HepG2 (cell line): ENCODE measurements at regions not wholly inside any gene's neighbourhood (a gene's known extent, or its start where the extent isn't known, plus 50 kb on each side); places are given as distances from the start of the nearest gene placed in this dataset.

Experiments
- ATAC-seq: fragments of 200-7000 bp; cut with Tn5 transposase; 3 replicates; pipeline ENCODE4 v1.9.1; 2020; ENCODE audit warnings: mild to moderate bottlenecking, moderate library complexity
- BruUV-seq: library from RNA; stranded (reverse); fragments of 400-500 nt; replicated peaks from 2 replicates; lab custom pipeline; 2021; lab: Mats Ljungman, UMichigan
- CTCF ChIA-PET: fragments of 300-600 bp; formaldehyde crosslinking; extraction: SDS; loops from one replicate; lab custom pipeline; 2021; ENCODE audit warnings: low total read pairs, inconsistent platforms, low intra/inter-chr PET ratio; lab: Yijun Ruan, JAX
- POLR2A ChIA-PET: fragments of 350-600 bp; sonication (Branson Sonifier 250); formaldehyde crosslinking; loops from one replicate; lab custom pipeline; 2020; ENCODE audit warnings: antibody characterized with exemption, inconsistent platforms; lab: Yijun Ruan, JAX
- DNase-seq: peaks from one replicate; pipeline ENCODE4 v3.0.0-alpha.2; 2015; ENCODE audit warnings: low spot score
- FAIRE-seq: peaks from 3 replicates; lab custom pipeline; 2011; peaks lifted over from hg19 to GRCh38; lab: Jason Lieb, UNC
- H2AFZ ChIP-seq: one replicate; pipeline ENCODE4 v1.6.1; 2011; ENCODE audit warnings: low read length, inconsistent platforms
- H3K27ac ChIP-seq: fragments of 300-600 bp; 3 replicates; pipeline ENCODE4 v1.8.0; 2011; ENCODE audit warnings: mixed run types, mild to moderate bottlenecking, mixed read lengths, low read length, inconsistent platforms; ENCODE audit not compliant: insufficient read depth; ENCODE audit errors: extremely low read length
- H3K27me3 ChIP-seq, 2 experiments: fragments of 200-600 bp in 1 of 2; 2 replicates in 1 of 2; 3 replicates in 1 of 2; pipeline versions ENCODE4 v1.6.0 to v1.8.0; 2011; ENCODE audit warnings: low read length in 2 of 2, mild to moderate bottlenecking in 2 of 2, moderate library complexity in 2 of 2, inconsistent platforms in 1 of 2; ENCODE audit not compliant: insufficient read depth in 2 of 2, control insufficient read depth in 1 of 2
- H3K36me3 ChIP-seq, 2 experiments: fragments of 200-600 bp in 1 of 2; replicated peaks in 1 of 2; 2 replicates in 1 of 2; 3 replicates in 1 of 2; pipeline versions ENCODE4 v1.5.1 to v1.8.0; 2011; ENCODE audit warnings: low read length in 2 of 2, inconsistent platforms in 1 of 2; ENCODE audit not compliant: insufficient read depth in 2 of 2, control insufficient read depth in 1 of 2
- H3K4me1 ChIP-seq: 2 replicates; pipeline ENCODE4 v1.5.1; 2012; ENCODE audit warnings: low read length, inconsistent platforms; ENCODE audit not compliant: insufficient read depth
- H3K4me2 ChIP-seq: 2 replicates; pipeline ENCODE4 v1.6.0; 2011; ENCODE audit warnings: low read depth, low read length, inconsistent platforms
- H3K4me3 ChIP-seq, 3 experiments: fragments of 200-600 bp in 1 of 3; sonication (generic), shearing (Covaris generic) in 1 of 3; replicated peaks in 1 of 3; 2 replicates each; pipeline ENCODE4 v1.5.1; 2011 to 2016; ENCODE audit warnings: low read length in 3 of 3, inconsistent platforms in 2 of 3, low read depth in 2 of 3, mild to moderate bottlenecking in 2 of 3, control low read depth in 1 of 3, mixed read lengths in 1 of 3; ENCODE audit not compliant: insufficient read depth in 1 of 3
- H3K79me2 ChIP-seq: one replicate; pipeline ENCODE4 v1.6.1; 2011; ENCODE audit warnings: low read length, inconsistent platforms; ENCODE audit not compliant: insufficient read depth
- H3K9ac ChIP-seq: 2 replicates; pipeline ENCODE4 v1.6.0; 2011; ENCODE audit warnings: mild to moderate bottlenecking, low read depth, low read length, inconsistent platforms; ENCODE audit not compliant: insufficient read depth
- H3K9me3 ChIP-seq: 2 replicates; pipeline ENCODE4 v1.5.1; 2012; ENCODE audit warnings: mild to moderate bottlenecking, low read length
- H4K20me1 ChIP-seq: 2 replicates; pipeline ENCODE4 v1.6.0; 2011; ENCODE audit warnings: inconsistent platforms, mild to moderate bottlenecking, low read length, moderate library complexity; ENCODE audit not compliant: insufficient read depth
- GATAD1 ChIP-seq: IDR thresholded peaks from 2 replicates; pipeline ENCODE4 v1.6.1; 2016; ENCODE audit warnings: missing genetic modification reagents, missing compliant biosample characterization
- HMG20B ChIP-seq: conservative IDR thresholded peaks from 2 replicates; pipeline ENCODE4 v1.6.1; 2016; ENCODE audit warnings: missing genetic modification reagents, missing compliant biosample characterization
- HNRNPUL1 ChIP-seq: fragments of 200-400 bp; formaldehyde crosslinking; IDR thresholded peaks from 2 replicates; pipeline ENCODE4 v1.6.1; 2017; ENCODE audit warnings: low read depth, mild to moderate bottlenecking, low read length, moderate library complexity
- NR2F1 ChIP-seq, 2 experiments: fragments of 450-650 bp in 1 of 2; formaldehyde crosslinking in 1 of 2; IDR thresholded peaks; 2 replicates each; pipeline versions ENCODE4 v1.5.0 to v1.6.1; 2016 to 2020; ENCODE audit warnings: mild to moderate bottlenecking in 1 of 2, missing compliant biosample characterization in 1 of 2, missing genetic modification reagents in 1 of 2, moderate library complexity in 1 of 2
- PITX1 ChIP-seq: sonication (generic); formaldehyde crosslinking; IDR thresholded peaks from 2 replicates; pipeline ENCODE4 v1.5.1; 2020; ENCODE audit warnings: mild to moderate bottlenecking, missing genetic modification reagents
- THAP8 ChIP-seq: sonication (generic); formaldehyde crosslinking; IDR thresholded peaks from 2 replicates; pipeline ENCODE4 v1.5.1; 2020; ENCODE audit warnings: missing genetic modification reagents, mild to moderate bottlenecking, borderline replicate concordance
- TRIM24 ChIP-seq: sonication (generic); formaldehyde crosslinking; IDR thresholded peaks from 2 replicates; pipeline ENCODE4 v1.8.0; 2022; ENCODE audit warnings: mild to moderate bottlenecking, missing genetic modification reagents
- ZBTB33 ChIP-seq: sonication (generic); formaldehyde crosslinking; IDR thresholded peaks from 2 replicates; pipeline ENCODE4 v1.4.0; 2020; ENCODE audit warnings: missing genetic modification reagents
- ZNF33A ChIP-seq: sonication (generic); formaldehyde crosslinking; IDR thresholded peaks from 2 replicates; pipeline ENCODE4 v1.5.1; 2020; ENCODE audit warnings: missing genetic modification reagents, mild to moderate bottlenecking, moderate library complexity, borderline replicate concordance
- ZNF460 ChIP-seq: sonication (generic); formaldehyde crosslinking; IDR thresholded peaks from 2 replicates; pipeline ENCODE4 v1.5.1; 2020; ENCODE audit warnings: missing genetic modification reagents, mild to moderate bottlenecking, borderline replicate concordance
- ZNF598 ChIP-seq: sonication (generic); formaldehyde crosslinking; IDR thresholded peaks from 2 replicates; pipeline ENCODE4 v1.5.1; 2020; ENCODE audit warnings: mild to moderate bottlenecking, missing genetic modification reagents, borderline replicate concordance
- ZNF784 ChIP-seq: sonication (generic); formaldehyde crosslinking; IDR thresholded peaks from 2 replicates; pipeline ENCODE4 v1.5.1; 2020; ENCODE audit warnings: missing genetic modification reagents, mild to moderate bottlenecking, borderline replicate concordance
- WGBS: methylation state at CpG from one replicate; pipeline ENCODE4 v1.1.6; 2017; ENCODE audit warnings: low lambda C conversion rate; 5-methylcytosine and 5-hydroxymethylcytosine counted together
- in situ Hi-C: cut with HindIII; loops from 2 replicates; pipeline ENCODE4 v1.10.0; 2017; ENCODE audit warnings: low pct_unique_long_range_greater_than_20kb; ENCODE audit not compliant: extremely low pct_ligation_motif_present
- intact Hi-C: fragments of 100-400 bp; cut with micrococcal nuclease; formaldehyde crosslinking; loops from one replicate; pipeline ENCODE4 v1.10.0; 2022; ENCODE audit not compliant: unreplicated experiment
- TF ChIP-seq, protein P1 (sequence below): sonication (generic); formaldehyde crosslinking; IDR thresholded peaks from 2 replicates; pipeline ENCODE4 v1.4.0; 2020; ENCODE audit warnings: mild to moderate bottlenecking, missing genetic modification reagents

- 17% methylated on average over 6 of the region's 6 CpGs for WGBS
- intact Hi-C loops, result no loop called here
- H4K20me1 ChIP-seq, result no peaks in the 10 kb centered on the region
- BruUV-seq, result no TSS peak
- CTCF ChIA-PET, result no interaction called here
- no peak overlapping the region for H2AFZ ChIP-seq
- H3K27ac ChIP-seq, result no peak overlapping the region
- H3K9ac ChIP-seq, result no peak overlapping the region
- H3K4me2 ChIP-seq, result no peak overlapping the region
- H3K79me2 ChIP-seq, result no peaks in the 10 kb centered on the region
- POLR2A ChIA-PET, result no interaction called here
- in situ Hi-C loops, result no loop called here
- H3K4me3 ChIP-seq, result no peak overlapping the region
- H3K4me1 ChIP-seq, result no peaks in the 10 kb centered on the region
- no peak for ATAC-seq
- DNase-seq, result no peak
- H3K27me3 ChIP-seq, result peaks cover 0 to 21% of the 10 kb centered on the region in 2 experiments; a peak in 2 of 5 replicates
- FAIRE-seq, result no peak
- TF ChIP-seq ZNF598 (CRISPR knock-in tag), result no peak
- TF ChIP-seq HMG20B (CRISPR knock-in tag), result no peak
- no peak for TF ChIP-seq ZNF460 (CRISPR knock-in tag)
- no peak for TF ChIP-seq GATAD1 (CRISPR knock-in tag)
- TF ChIP-seq NR2F1 (CRISPR knock-in tag; IDR thresholded peaks at IDR 0.05), result no peak
- TF ChIP-seq TRIM24 (CRISPR knock-in tag), result no peak
- TF ChIP-seq ZNF784 (CRISPR knock-in tag), result no peak
- TF ChIP-seq ZNF33A (CRISPR knock-in tag), result no peak
- no peak for TF ChIP-seq HNRNPUL1
- TF ChIP-seq, protein P1, sequence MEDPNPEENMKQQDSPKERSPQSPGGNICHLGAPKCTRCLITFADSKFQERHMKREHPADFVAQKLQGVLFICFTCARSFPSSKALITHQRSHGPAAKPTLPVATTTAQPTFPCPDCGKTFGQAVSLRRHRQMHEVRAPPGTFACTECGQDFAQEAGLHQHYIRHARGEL (CRISPR knock-in tag), result no peak
- no peak for TF ChIP-seq PITX1 (CRISPR knock-in tag)
- TF ChIP-seq ZBTB33 (CRISPR knock-in tag), result no peak
- TF ChIP-seq THAP8, result no peak
- H3K36me3 ChIP-seq, result no peaks in the 10 kb centered on the region
- H3K9me3 ChIP-seq, result no peaks in the 10 kb centered on the region
Observed at GRCh38 chr7:25521236-25521635, 292.9 kb upstream of the NPVF start.
